ENCODE measurements at regions not wholly inside any gene's neighbourhood (a gene's known extent, or its start where the extent isn't known, plus 50 kb on each side); places are given as distances from the start of the nearest gene placed in this dataset.

DNA sequence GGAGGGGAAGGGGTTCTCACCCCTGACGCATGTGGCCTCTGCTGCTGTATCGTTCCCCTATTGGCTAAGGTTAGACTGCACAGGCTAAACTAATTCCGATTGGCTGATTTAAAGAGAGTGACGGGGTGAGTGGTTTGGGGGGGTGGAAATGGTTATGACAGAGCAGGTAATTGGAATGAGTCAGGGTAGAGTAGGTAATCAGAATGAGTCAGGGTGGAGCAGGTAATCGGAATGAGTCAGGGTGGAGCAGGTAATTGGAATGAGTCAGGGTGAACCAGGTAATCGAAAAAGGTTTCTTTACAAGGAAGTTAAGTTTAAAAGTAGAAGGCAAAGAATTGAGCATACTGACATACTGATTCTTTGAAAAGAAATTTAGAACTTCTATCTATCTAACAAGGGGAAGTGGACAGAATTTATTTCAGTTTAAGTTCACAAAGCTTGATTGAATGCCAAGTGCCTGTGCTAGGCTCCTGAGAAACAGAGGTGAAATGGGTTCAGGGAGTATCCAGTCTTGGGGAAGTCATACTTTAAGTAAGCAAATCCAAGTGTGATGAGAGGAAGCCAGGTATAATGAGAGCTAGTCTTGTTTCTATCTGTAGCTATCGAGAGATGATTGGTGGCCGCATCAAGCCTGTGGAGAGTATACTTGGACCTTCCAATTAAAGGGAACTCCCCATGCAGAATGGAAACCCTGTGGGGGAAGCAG, 58.0 kb downstream of the C11orf91 start:
- TF ChIP-seq, protein P1, sequence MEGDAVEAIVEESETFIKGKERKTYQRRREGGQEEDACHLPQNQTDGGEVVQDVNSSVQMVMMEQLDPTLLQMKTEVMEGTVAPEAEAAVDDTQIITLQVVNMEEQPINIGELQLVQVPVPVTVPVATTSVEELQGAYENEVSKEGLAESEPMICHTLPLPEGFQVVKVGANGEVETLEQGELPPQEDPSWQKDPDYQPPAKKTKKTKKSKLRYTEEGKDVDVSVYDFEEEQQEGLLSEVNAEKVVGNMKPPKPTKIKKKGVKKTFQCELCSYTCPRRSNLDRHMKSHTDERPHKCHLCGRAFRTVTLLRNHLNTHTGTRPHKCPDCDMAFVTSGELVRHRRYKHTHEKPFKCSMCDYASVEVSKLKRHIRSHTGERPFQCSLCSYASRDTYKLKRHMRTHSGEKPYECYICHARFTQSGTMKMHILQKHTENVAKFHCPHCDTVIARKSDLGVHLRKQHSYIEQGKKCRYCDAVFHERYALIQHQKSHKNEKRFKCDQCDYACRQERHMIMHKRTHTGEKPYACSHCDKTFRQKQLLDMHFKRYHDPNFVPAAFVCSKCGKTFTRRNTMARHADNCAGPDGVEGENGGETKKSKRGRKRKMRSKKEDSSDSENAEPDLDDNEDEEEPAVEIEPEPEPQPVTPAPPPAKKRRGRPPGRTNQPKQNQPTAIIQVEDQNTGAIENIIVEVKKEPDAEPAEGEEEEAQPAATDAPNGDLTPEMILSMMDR (IDR thresholded peaks at IDR 0.05), result no peak
- TF ChIP-seq POLR2A (IDR thresholded peaks at IDR 0.05), result no peak

Measured in body of pancreas (tissue), 4 donors.